T47D (cell line): ENCODE measurements at regions not wholly inside any gene's neighbourhood (a gene's known extent, or its start where the extent isn't known, plus 50 kb on each side); places are given as distances from the start of the nearest gene placed in this dataset.
A peak's percentile ranks its signal among the peaks of the same experiment; 100 is the strongest.

Source experiments
- DNase-seq, 2 experiments: peaks; one replicate each; pipeline versions ENCODE4 v3.0.0 to v3.0.0-alpha.2; 2011 to 2012; ENCODE audit warnings: low read depth in 1 of 2, low spot score in 1 of 2
- JUND ChIP-seq: IDR thresholded peaks from 2 replicates; pipeline ENCODE4 v1.6.1; 2012; ENCODE audit warnings: low read depth
- in situ Hi-C: cut with HindIII; loops from 2 replicates; pipeline ENCODE4 v1.10.0; 2016; ENCODE audit warnings: low sequenced_read_pairs, low pct_unique_long_range_greater_than_20kb

GRCh38 chr5:155750101-155750500 lies 576.9 kb upstream of the SGCD start:
- DNase-seq = no peak
- no peak for TF ChIP-seq JUND
- in situ Hi-C loops = no loop called here

GRCh38 chr5:155750571-155750970 lies 576.4 kb upstream of the SGCD start:
- no peak for DNase-seq
- no peak for TF ChIP-seq JUND
- in situ Hi-C loops = no loop called here

- DNase-seq = no peak
- in situ Hi-C loops = no loop called here
- TF ChIP-seq JUND = no peak
These were observed 572.9 kb upstream of the SGCD start for GRCh38 chr5:155753943-155754581.

- TF ChIP-seq JUND = no peak
- DNase-seq = no peak
- in situ Hi-C loops = no loop called here
These were observed 567.7 kb upstream of the SGCD start for GRCh38 chr5:155759252-155759651.

GRCh38 chr5:155759984-155760383 lies 567.0 kb upstream of the SGCD start:
- DNase-seq = no peak
- no peak for TF ChIP-seq JUND
- in situ Hi-C loops = no loop called here

GRCh38 chr5:155761502-155761901 lies 565.5 kb upstream of the SGCD start:
- in situ Hi-C loops = no loop called here
- DNase-seq = no peak
- no peak for TF ChIP-seq JUND

- TF ChIP-seq JUND = no peak
- in situ Hi-C loops = no loop called here
- DNase-seq = no peak
These were observed 561.2 kb upstream of the SGCD start for GRCh38 chr5:155765715-155766114.

- no peak for TF ChIP-seq JUND
- DNase-seq = no peak
- in situ Hi-C loops = no loop called here
These were observed 559.5 kb upstream of the SGCD start for GRCh38 chr5:155767470-155767869.

GRCh38 chr5:155768332-155768731 lies 558.6 kb upstream of the SGCD start:
- in situ Hi-C loops = no loop called here
- DNase-seq = no peak
- TF ChIP-seq JUND = no peak

- TF ChIP-seq JUND = no peak
- in situ Hi-C loops = no loop called here
- DNase-seq = no peak
These were observed 554.8 kb upstream of the SGCD start for GRCh38 chr5:155772009-155772662.

GRCh38 chr5:155773680-155774079 lies 553.3 kb upstream of the SGCD start:
- in situ Hi-C loops = no loop called here
- no peak for DNase-seq
- no peak for TF ChIP-seq JUND

GRCh38 chr5:155780260-155780659 lies 546.7 kb upstream of the SGCD start:
- in situ Hi-C loops = no loop called here
- DNase-seq = no peak
- TF ChIP-seq JUND = no peak

- no peak for DNase-seq
- in situ Hi-C loops = no loop called here
- no peak for TF ChIP-seq JUND
These were observed 543.7 kb upstream of the SGCD start for GRCh38 chr5:155783246-155783645.

- DNase-seq = peak in 1 of 2 experiments; percentile 75
- no peak for TF ChIP-seq JUND
- in situ Hi-C loops = no loop called here
These were observed 543.2 kb upstream of the SGCD start for GRCh38 chr5:155783791-155784190.
